ENCODE measurements at regions not wholly inside any gene's neighbourhood (a gene's known extent, or its start where the extent isn't known, plus 50 kb on each side); places are given as distances from the start of the nearest gene placed in this dataset.

DNA sequence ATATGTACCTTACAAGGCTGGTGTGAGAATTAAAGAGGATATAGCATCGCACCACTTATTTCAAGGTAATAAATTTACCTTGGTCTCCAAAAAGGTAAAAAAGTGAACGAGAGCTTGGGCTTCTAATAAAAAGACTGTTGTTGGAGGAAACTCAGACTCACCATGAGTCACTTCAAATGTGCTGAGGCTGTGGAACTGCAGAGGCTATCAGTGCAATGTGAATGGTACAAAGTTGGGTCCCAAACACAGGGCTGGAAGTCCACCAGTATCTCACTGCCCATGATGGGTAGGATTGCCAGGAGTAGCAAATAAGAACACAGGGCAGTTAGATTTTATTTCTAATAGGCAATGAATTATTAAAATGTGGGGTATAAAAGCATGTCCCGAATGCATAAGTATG, 200.6 kb downstream of the MAFB start:
- no peak for TF ChIP-seq EZH2phosphoT487 (IDR thresholded peaks at IDR 0.05; ENCODE audit: low read depth)
- TF ChIP-seq, protein P1, sequence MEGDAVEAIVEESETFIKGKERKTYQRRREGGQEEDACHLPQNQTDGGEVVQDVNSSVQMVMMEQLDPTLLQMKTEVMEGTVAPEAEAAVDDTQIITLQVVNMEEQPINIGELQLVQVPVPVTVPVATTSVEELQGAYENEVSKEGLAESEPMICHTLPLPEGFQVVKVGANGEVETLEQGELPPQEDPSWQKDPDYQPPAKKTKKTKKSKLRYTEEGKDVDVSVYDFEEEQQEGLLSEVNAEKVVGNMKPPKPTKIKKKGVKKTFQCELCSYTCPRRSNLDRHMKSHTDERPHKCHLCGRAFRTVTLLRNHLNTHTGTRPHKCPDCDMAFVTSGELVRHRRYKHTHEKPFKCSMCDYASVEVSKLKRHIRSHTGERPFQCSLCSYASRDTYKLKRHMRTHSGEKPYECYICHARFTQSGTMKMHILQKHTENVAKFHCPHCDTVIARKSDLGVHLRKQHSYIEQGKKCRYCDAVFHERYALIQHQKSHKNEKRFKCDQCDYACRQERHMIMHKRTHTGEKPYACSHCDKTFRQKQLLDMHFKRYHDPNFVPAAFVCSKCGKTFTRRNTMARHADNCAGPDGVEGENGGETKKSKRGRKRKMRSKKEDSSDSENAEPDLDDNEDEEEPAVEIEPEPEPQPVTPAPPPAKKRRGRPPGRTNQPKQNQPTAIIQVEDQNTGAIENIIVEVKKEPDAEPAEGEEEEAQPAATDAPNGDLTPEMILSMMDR (IDR thresholded peaks at IDR 0.05; ENCODE audit: low read depth, low read length), result no peak
